Inferior parietal cortex (tissue), 1 donor: ENCODE measurements at regions not wholly inside any gene's neighbourhood (a gene's known extent, or its start where the extent isn't known, plus 50 kb on each side); places are given as distances from the start of the nearest gene placed in this dataset.

Source experiments
- DNase-seq: peaks from one replicate; pipeline ENCODE4 v3.0.0-alpha.2; 2016; ENCODE audit errors: extremely low spot score

- DNase-seq: no peak
These were observed 61.6 kb upstream of the COL13A1 start for GRCh38 chr10:69740126-69740525.

- no peak for DNase-seq
These were observed 60.5 kb upstream of the COL13A1 start for GRCh38 chr10:69741252-69741651.

GRCh38 chr10:69741671-69742355 is 59.9 kb upstream of the COL13A1 start:
- no peak for DNase-seq

GRCh38 chr10:69742356-69742695 is 59.4 kb upstream of the COL13A1 start:
- DNase-seq: no peak

- DNase-seq: no peak
These were observed 58.6 kb upstream of the COL13A1 start for GRCh38 chr10:69742928-69743602.

- DNase-seq: no peak
These were observed 56.7 kb upstream of the COL13A1 start for GRCh38 chr10:69744971-69745370.

- DNase-seq: no peak
These were observed 56.0 kb upstream of the COL13A1 start for GRCh38 chr10:69745698-69746097.

GRCh38 chr10:69747179-69747578 is 54.5 kb upstream of the COL13A1 start:
- DNase-seq: no peak

- DNase-seq: no peak
These were observed 53.1 kb upstream of the COL13A1 start for GRCh38 chr10:69748621-69749020.

GRCh38 chr10:69749178-69750010 is 52.3 kb upstream of the COL13A1 start:
- no peak for DNase-seq

GRCh38 chr10:69750011-69750373 is 51.7 kb upstream of the COL13A1 start:
- no peak for DNase-seq

GRCh38 chr10:69750725-69751124 is 51.0 kb upstream of the COL13A1 start:
- DNase-seq: no peak

- DNase-seq: no peak
These were observed 50.5 kb upstream of the COL13A1 start for GRCh38 chr10:69751214-69751613.
